CD14-positive monocyte (primary cell): ENCODE measurements at regions not wholly inside any gene's neighbourhood (a gene's known extent, or its start where the extent isn't known, plus 50 kb on each side); places are given as distances from the start of the nearest gene placed in this dataset.
"Not testable (repeated sequence)": the region's sequence is repeated elsewhere in the genome, so short reads cannot be mapped to it uniquely, and the experiment has no call there.

ENCODE experiments used
- DNase-seq, 3 donors: peaks; one replicate each; pipeline ENCODE4 v3.0.0-alpha.2; 2011 to 2022
- H2AFZ ChIP-seq: 2 replicates; pipeline ENCODE4 v1.6.0; 2012; ENCODE audit warnings: mild to moderate bottlenecking, low read depth, low read length, inconsistent platforms; ENCODE audit not compliant: insufficient read depth, poor library complexity, severe bottlenecking
- H3K27ac ChIP-seq, 2 donors: 1 replicate in 1 of 2; 2 replicates in 1 of 2; pipeline ENCODE4 v1.5.1; 2012 to 2013; ENCODE audit warnings: low read length in 2 of 2, control low read depth in 1 of 2, inconsistent platforms in 1 of 2, low read depth in 1 of 2, mild to moderate bottlenecking in 1 of 2
- H3K27me3 ChIP-seq, 2 donors: one replicate each; pipeline versions ENCODE4 v1.6.0 to v1.6.1; 2011 to 2013; ENCODE audit warnings: low read length in 2 of 2; ENCODE audit not compliant: control insufficient read depth in 2 of 2, insufficient read depth in 2 of 2
- H3K36me3 ChIP-seq, 2 donors: replicated peaks in 1 of 2; 1 replicate in 1 of 2; 2 replicates in 1 of 2; pipeline versions ENCODE4 v1.5.1 to v1.6.1; 2012 to 2013; ENCODE audit warnings: low read length in 2 of 2, control low read depth in 1 of 2, inconsistent platforms in 1 of 2, mild to moderate bottlenecking in 1 of 2; ENCODE audit not compliant: insufficient read depth in 2 of 2, control insufficient read depth in 1 of 2
- H3K4me1 ChIP-seq, 2 donors: 1 replicate in 1 of 2; 2 replicates in 1 of 2; pipeline versions ENCODE4 v1.5.1 to v1.6.1; 2012 to 2013; ENCODE audit warnings: low read length in 2 of 2, control low read depth in 1 of 2, inconsistent platforms in 1 of 2, mild to moderate bottlenecking in 1 of 2, moderate library complexity in 1 of 2; ENCODE audit not compliant: insufficient read depth in 2 of 2, control insufficient read depth in 1 of 2
- H3K4me2 ChIP-seq: replicated peaks from 2 replicates; pipeline ENCODE3; 2012; ENCODE audit warnings: low read length, moderate library complexity, mild to moderate bottlenecking; ENCODE audit not compliant: poor library complexity, severe bottlenecking; ENCODE audit errors: extremely low read depth
- H3K4me3 ChIP-seq, 3 experiments: fragments of 200-600 bp in 1 of 3; sonication (generic) in 1 of 3; replicated peaks in 1 of 3; 1 replicate in 2 of 3; 2 replicates in 1 of 3; pipeline ENCODE4 v1.5.1; 2011 to 2013; ENCODE audit warnings: low read length in 3 of 3, mild to moderate bottlenecking in 3 of 3, control low read depth in 2 of 3, low read depth in 2 of 3, inconsistent platforms in 1 of 3, moderate library complexity in 1 of 3
- H3K79me2 ChIP-seq: 2 replicates; pipeline ENCODE4 v1.6.0; 2012; ENCODE audit warnings: mild to moderate bottlenecking, control low read depth, inconsistent platforms, low read length, moderate library complexity; ENCODE audit not compliant: insufficient read depth
- H3K9ac ChIP-seq: 2 replicates; pipeline ENCODE4 v1.6.0; 2017; ENCODE audit warnings: low read length, mild to moderate bottlenecking; ENCODE audit not compliant: insufficient read depth, poor library complexity, severe bottlenecking
- H3K9me3 ChIP-seq, 2 donors: replicated peaks in 1 of 2; 1 replicate in 1 of 2; 2 replicates in 1 of 2; pipeline versions ENCODE4 v1.5.1 to v1.6.1; 2012 to 2013; ENCODE audit warnings: low read length in 2 of 2, control low read depth in 1 of 2; ENCODE audit not compliant: control insufficient read depth in 1 of 2, insufficient read depth in 1 of 2
- H4K20me1 ChIP-seq: 2 replicates; pipeline ENCODE4 v1.6.0; 2012; ENCODE audit warnings: mild to moderate bottlenecking, low read length, control low read depth, moderate library complexity; ENCODE audit not compliant: insufficient read depth
- H3K27ac Mint-ChIP-seq, 7 donors: one replicate each; pipeline ENCODE4 v1.8.0; 2020; ENCODE audit warnings: mild to moderate bottlenecking in 7 of 7, mixed read lengths in 7 of 7, moderate library complexity in 6 of 7, inconsistent platforms in 2 of 7
- H3K27me3 Mint-ChIP-seq, 3 donors: one replicate each; pipeline ENCODE4 v1.8.0; 2021 to 2022; ENCODE audit warnings: low read depth in 3 of 3, mild to moderate bottlenecking in 3 of 3, mixed read lengths in 3 of 3, moderate library complexity in 3 of 3, inconsistent platforms in 1 of 3
- H3K36me3 Mint-ChIP-seq, 2 donors: one replicate each; pipeline ENCODE4 v1.8.0; 2020; ENCODE audit warnings: mixed read lengths in 2 of 2, inconsistent platforms in 1 of 2, mild to moderate bottlenecking in 1 of 2
- H3K4me1 Mint-ChIP-seq: one replicate; pipeline ENCODE4 v1.8.0; 2020; ENCODE audit warnings: mild to moderate bottlenecking, mixed read lengths
- H3K4me3 Mint-ChIP-seq, 2 donors: one replicate each; pipeline ENCODE4 v1.8.0; 2020; ENCODE audit warnings: mild to moderate bottlenecking in 2 of 2, mixed read lengths in 2 of 2, moderate library complexity in 1 of 2
- H3K9me3 Mint-ChIP-seq, 7 donors: one replicate each; pipeline ENCODE4 v1.8.0; 2020 to 2022; ENCODE audit warnings: mixed read lengths in 7 of 7, mild to moderate bottlenecking in 6 of 7, moderate library complexity in 6 of 7, inconsistent platforms in 2 of 7
- CTCF ChIP-seq: fragments of 200-600 bp; IDR thresholded peaks from one replicate; pipeline ENCODE4 v1.8.0; 2022; ENCODE audit warnings: antibody characterized with exemption, mild to moderate bottlenecking
- WGBS: methylation state at CpG from one replicate; pipeline ENCODE4 v1.1.5; 2013; ENCODE audit warnings: missing lambda C conversion rate; ENCODE audit not compliant: insufficient coverage; 5-methylcytosine and 5-hydroxymethylcytosine counted together
- intact Hi-C, 2 donors: fragments of 100-400 bp; cut with micrococcal nuclease; formaldehyde crosslinking; loops; one replicate each; pipeline versions ENCODE4 v1.15.0 to v1.15.1; 2023

GRCh38 chr1:189253601-189254350 is 1223.9 kb downstream of the BRINP3 start:
- intact Hi-C loops: no loop called here

GRCh38 chr1:189261128-189261527 is 1216.5 kb downstream of the BRINP3 start:
- H3K4me1 Mint-ChIP-seq, H3K4me3 Mint-ChIP-seq, H3K4me2 ChIP-seq, H3K4me3 ChIP-seq, intact Hi-C loops, H3K4me1 ChIP-seq, H3K79me2 ChIP-seq, H4K20me1 ChIP-seq, H3K27me3 Mint-ChIP-seq, H3K36me3 ChIP-seq, H3K27me3 ChIP-seq, H3K9me3 ChIP-seq, H2AFZ ChIP-seq, H3K36me3 Mint-ChIP-seq, DNase-seq, H3K9me3 Mint-ChIP-seq, H3K27ac Mint-ChIP-seq, H3K27ac ChIP-seq, H3K9ac ChIP-seq: not testable (repeated sequence)
- WGBS: no CpG with 5 or more reads among the region's 1 CpG

More at GRCh38 chr1:189253601-189254350, 1223.9 kb downstream of the BRINP3 start:
- WGBS: 95% methylated on average over 3 of the region's 18 CpGs
- Histone ChIP-seq H3K36me3 (no peaks in the 10 kb centered on the region), H2AFZ (no peak overlapping the region), H3K79me2 (no peaks in the 10 kb centered on the region), H3K9ac (no peak overlapping the region), H4K20me1 (no peaks in the 10 kb centered on the region), H3K9me3 (peaks cover 17 to 24% of the 10 kb centered on the region in 2 donors), H3K4me1 (no peaks in the 10 kb centered on the region), H3K27me3 (no peaks in the 10 kb centered on the region), H3K4me2 (no peak overlapping the region), H3K4me3 (no peak overlapping the region), H3K27ac (no peak overlapping the region)
- Mint-ChIP-seq H3K36me3 (no peaks in the 10 kb centered on the region), H3K9me3 (peaks cover 3 to 18% (median 7%) of the 10 kb centered on the region in 7 donors), H3K4me1 (no peaks in the 10 kb centered on the region), H3K27me3 (no peaks in the 10 kb centered on the region), H3K27ac (no peak overlapping the region), H3K4me3 (no peak overlapping the region)
- DNase-seq: no peak
- TF ChIP-seq CTCF: no peak
